Choroid plexus epithelial cell (primary cell): ENCODE measurements at regions not wholly inside any gene's neighbourhood (a gene's known extent, or its start where the extent isn't known, plus 50 kb on each side); places are given as distances from the start of the nearest gene placed in this dataset.

Experiments used
- DNase-seq: peaks from one replicate; pipeline ENCODE4 v3.0.0-alpha.2; 2010; ENCODE audit warnings: low read depth
- H3K4me3 ChIP-seq: 2 replicates; pipeline ENCODE4 v1.5.1; 2011; ENCODE audit warnings: low read depth, mild to moderate bottlenecking, control low read depth, low read length, moderate library complexity
- CTCF ChIP-seq: conservative IDR thresholded peaks from 2 replicates; pipeline ENCODE4 v1.5.1; 2011; ENCODE audit warnings: low read depth, mild to moderate bottlenecking, control low read depth, inconsistent platforms, low read length, moderate library complexity

GRCh38 chr14:94945615-94946014 lies 175.7 kb upstream of the GSC start:
- H3K4me3 ChIP-seq, result no peak overlapping the region
- DNase-seq, result no peak

GRCh38 chr14:94944636-94945258 lies 174.8 kb upstream of the GSC start:
- no peak for TF ChIP-seq CTCF
- DNase-seq, result no peak
- H3K4me3 ChIP-seq, result no peak overlapping the region

More at GRCh38 chr14:94945615-94946014, 175.7 kb upstream of the GSC start:
- TF ChIP-seq CTCF, result no peak

- no peak for DNase-seq
- no peak for TF ChIP-seq CTCF
- H3K4me3 ChIP-seq, result no peak overlapping the region
Observed at GRCh38 chr14:94942601-94943000, 172.7 kb upstream of the GSC start.

GRCh38 chr14:94941311-94941710 lies 171.4 kb upstream of the GSC start:
- DNase-seq, result no peak
- H3K4me3 ChIP-seq, result no peak overlapping the region
- TF ChIP-seq CTCF, result no peak

GRCh38 chr14:94940263-94940993 lies 170.5 kb upstream of the GSC start:
- DNase-seq, result no peak
- TF ChIP-seq CTCF, result no peak
- H3K4me3 ChIP-seq, result no peak overlapping the region

GRCh38 chr14:94938016-94938415 lies 168.1 kb upstream of the GSC start:
- no peak for TF ChIP-seq CTCF
- H3K4me3 ChIP-seq, result no peak overlapping the region

More at GRCh38 chr14:94938016-94938415, 168.1 kb upstream of the GSC start:
- no peak for DNase-seq
